GM20000 (cell line): ENCODE measurements at regions not wholly inside any gene's neighbourhood (a gene's known extent, or its start where the extent isn't known, plus 50 kb on each side); places are given as distances from the start of the nearest gene placed in this dataset.

Experiments
- DNase-seq: peaks from one replicate; pipeline ENCODE4 v3.0.0; 2012; ENCODE audit warnings: low spot score
- TF ChIP-seq, protein P1 (sequence below): IDR thresholded peaks from 2 replicates; pipeline ENCODE4 v1.5.1; 2012; ENCODE audit warnings: mild to moderate bottlenecking, control low read depth; ENCODE audit errors: extremely low read depth, missing control alignments

DNA sequence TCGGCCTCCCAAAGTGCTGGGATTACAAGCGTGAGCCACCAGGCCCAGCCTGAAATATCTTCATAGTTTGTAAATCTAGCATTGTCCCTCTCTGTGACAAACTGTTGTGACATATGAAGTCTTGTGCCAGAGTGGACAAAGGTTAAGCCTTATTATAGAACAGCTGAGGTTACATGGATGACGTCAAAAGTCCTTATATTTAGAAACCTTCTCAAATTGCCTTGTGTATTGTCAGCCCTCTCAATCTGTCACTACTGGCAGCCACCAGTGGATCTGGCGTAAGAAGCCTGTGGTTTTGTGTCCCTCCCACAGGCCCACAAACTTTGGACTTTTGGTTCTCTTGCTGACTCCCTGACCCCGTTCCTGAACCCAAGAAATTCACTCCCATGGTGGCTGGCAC lies 79.4 kb upstream of the CCDC112 start:
- TF ChIP-seq, protein P1, sequence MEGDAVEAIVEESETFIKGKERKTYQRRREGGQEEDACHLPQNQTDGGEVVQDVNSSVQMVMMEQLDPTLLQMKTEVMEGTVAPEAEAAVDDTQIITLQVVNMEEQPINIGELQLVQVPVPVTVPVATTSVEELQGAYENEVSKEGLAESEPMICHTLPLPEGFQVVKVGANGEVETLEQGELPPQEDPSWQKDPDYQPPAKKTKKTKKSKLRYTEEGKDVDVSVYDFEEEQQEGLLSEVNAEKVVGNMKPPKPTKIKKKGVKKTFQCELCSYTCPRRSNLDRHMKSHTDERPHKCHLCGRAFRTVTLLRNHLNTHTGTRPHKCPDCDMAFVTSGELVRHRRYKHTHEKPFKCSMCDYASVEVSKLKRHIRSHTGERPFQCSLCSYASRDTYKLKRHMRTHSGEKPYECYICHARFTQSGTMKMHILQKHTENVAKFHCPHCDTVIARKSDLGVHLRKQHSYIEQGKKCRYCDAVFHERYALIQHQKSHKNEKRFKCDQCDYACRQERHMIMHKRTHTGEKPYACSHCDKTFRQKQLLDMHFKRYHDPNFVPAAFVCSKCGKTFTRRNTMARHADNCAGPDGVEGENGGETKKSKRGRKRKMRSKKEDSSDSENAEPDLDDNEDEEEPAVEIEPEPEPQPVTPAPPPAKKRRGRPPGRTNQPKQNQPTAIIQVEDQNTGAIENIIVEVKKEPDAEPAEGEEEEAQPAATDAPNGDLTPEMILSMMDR, result no peak
- DNase-seq, result no peak

DNA sequence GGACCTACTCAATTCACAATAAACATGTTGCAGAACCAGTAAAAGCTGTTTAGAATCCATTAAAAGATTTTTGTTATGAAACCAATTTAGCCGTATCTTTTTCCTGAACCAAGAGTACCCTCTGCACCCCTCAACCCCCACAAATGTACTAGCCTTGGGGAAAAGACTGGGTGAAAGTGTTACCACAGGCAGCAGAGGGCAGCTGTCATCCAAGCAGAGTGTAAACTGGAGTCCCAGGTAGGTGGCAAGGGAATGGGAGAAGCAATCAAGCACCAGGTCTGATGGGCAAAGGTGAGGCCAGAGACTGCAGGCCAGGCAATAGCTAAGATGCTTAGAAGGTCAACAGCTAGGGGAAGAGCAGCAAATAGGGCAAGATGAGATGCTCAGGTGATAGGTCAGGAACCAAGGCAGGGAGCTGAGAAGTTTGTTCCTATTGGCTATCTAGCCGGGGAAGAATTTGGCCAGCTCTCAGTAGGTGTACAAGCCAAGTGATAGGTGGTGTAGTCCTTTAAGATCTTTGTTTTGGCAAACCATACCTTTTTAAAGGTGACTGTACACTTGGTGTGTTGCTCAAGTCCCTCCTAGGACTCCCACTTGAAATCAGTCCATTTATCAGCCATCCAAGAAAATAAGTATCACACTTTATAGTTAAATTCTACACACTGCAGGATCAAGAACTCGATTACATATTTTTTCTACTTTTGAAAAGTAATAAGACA lies 77.8 kb upstream of the CCDC112 start:
- no peak for DNase-seq
- TF ChIP-seq, protein P1, result no peak

DNA sequence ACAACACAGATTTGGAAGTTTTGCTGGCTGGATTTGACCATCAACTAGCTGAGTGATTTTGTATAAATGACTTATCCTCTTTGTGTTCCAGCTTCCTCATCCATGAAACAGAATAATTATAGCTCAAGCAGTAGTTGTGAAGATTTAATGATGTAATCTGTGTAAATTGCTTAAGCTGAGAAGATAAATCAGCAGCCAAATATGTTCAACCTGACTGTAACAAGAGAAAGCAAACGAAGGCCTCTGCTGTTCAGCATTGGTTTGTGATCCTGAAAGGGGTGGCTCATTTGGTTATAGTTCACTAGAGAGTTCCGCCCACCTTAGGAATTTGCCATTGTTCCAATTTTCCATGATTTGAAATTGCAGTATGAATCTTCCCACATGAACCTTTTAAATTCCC lies 75.7 kb upstream of the CCDC112 start:
- TF ChIP-seq, protein P1, result no peak
- no peak for DNase-seq

DNA sequence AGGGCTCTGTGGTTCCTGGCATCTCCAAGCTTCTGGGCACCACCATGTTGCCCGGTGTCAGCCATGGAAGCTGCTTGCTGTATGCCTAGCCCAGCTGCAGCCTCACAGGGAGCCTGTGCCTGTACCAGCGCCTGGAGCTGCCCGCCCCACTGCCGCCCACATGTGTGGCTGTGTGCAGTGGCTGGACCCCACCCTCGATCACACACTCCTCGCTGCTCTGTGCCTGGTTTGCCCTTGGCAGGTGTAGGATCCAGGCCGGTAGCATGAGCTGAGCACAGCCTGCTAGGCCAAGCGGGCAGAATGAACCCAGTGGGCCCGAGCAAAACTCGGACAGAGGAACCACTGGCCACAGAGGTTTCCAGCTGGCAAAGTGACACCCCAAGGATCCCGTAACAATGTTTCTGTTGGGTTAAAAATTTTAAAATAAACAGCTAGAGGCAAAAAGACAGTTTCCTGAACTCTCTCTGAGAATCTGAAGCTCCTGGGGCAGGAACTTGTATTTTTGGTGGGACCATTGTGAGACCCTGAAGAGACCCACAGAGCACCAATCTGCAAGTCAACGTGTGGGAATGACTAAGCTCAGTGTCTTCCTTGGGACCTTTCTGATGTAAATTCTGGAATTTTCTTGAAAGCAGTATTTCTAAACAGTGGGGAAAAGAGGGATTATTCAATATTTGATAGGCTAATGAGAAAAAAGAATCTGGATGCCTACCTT lies 73.1 kb upstream of the CCDC112 start:
- TF ChIP-seq, protein P1, result no peak
- no peak for DNase-seq

DNA sequence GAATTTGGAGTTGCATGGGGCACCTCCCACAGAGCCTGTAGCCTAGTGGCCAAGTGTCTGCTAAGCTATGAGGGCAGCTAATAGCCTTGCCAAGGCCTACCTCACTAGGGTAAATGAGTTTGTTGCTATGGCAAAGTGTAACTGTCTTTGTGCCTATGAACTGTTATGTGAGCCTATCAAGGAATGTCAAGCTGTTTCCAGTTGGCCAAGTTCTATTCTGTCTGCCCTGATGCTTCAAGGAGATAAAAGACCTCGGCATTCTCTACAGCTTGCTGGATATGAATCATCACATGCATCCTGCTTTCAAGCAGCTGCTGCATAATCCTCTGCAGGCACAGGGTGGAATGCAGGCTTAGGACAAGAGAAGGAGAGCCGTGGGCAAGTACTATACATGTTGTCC lies 69.8 kb upstream of the CCDC112 start:
- no peak for DNase-seq
- TF ChIP-seq, protein P1, result no peak

DNA sequence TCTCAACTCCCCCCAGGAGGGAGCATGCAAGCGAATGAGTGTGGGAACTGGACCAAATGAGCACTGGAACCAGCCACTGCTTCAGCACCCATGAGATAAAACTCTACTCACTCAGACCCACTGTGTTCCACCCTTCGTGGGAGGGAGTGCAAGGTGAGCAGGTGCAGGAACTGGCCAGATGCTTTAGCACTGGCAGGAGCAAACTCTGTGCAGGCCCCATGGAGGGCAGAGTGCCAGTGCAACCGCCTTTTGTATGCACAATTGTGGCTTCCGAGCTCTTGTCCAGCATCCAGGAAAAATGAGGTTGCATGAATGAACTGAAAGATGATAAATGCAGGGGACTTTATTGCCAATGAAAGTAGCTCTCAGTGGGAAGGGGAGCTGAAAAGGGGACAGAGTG lies 67.4 kb upstream of the CCDC112 start:
- DNase-seq, result no peak

DNA sequence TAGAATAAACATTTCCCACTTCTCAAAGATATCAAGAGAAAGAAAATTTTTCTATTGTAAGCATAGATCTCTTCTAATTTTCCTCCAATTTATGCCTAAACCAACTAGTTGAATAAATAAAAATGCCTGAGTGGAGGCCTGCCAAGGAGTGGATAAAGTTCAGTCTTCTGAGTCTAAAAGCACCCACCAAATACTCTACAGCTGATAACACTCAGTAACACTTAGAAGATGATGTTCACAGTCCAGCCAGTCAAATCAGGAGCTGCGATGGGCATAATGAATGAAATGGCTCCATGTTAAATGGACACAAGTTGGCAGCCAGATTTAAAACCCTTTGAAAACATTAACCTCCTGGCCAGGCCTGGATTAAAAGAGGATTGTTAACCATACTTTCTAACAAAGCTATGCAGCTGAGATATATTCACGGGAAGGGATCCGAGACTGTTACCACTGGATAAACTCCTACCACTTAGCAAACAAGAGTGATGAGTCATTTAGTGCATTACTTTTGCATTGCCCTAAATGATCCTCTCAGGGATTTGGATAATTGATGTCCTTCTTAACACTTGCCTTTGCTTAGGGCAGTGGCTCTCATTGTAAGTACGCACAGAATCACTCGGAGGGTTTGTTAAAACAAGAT lies 63.7 kb upstream of the CCDC112 start:
- no peak for DNase-seq
- TF ChIP-seq, protein P1, result no peak

More for the DNA sequence above, 67.4 kb upstream of the CCDC112 start:
- TF ChIP-seq, protein P1, result no peak
